Urothelium cell line (cell line): ENCODE measurements at regions not wholly inside any gene's neighbourhood (a gene's known extent, or its start where the extent isn't known, plus 50 kb on each side); places are given as distances from the start of the nearest gene placed in this dataset.

Experiments used
- DNase-seq: peaks from one replicate; pipeline ENCODE4 v3.0.0; 2011; ENCODE audit warnings: low spot score, mixed read lengths
- FAIRE-seq: peaks from 2 replicates; lab custom pipeline; 2011; peaks lifted over from hg19 to GRCh38; lab: Jason Lieb, UNC

- no peak for FAIRE-seq
- DNase-seq: no peak
Measured at GRCh38 chr5:77846422-77847128, 70.4 kb upstream of the TBCA start.

- FAIRE-seq: no peak
Measured at GRCh38 chr5:77845324-77845646, 69.1 kb upstream of the TBCA start.

GRCh38 chr5:77844623-77845323, 68.6 kb upstream of the TBCA start:
- FAIRE-seq (no peak), DNase-seq (no peak)

More at GRCh38 chr5:77845324-77845646, 69.1 kb upstream of the TBCA start:
- DNase-seq: no peak

GRCh38 chr5:77844373-77844622, 68.2 kb upstream of the TBCA start:
- no peak for FAIRE-seq
- DNase-seq: no peak

GRCh38 chr5:77843570-77844372, 67.6 kb upstream of the TBCA start:
- DNase-seq (no peak), FAIRE-seq (no peak)

- DNase-seq (no peak), FAIRE-seq (no peak)
Measured at GRCh38 chr5:77842243-77842642, 66.1 kb upstream of the TBCA start.

- DNase-seq (no peak), FAIRE-seq (no peak)
Measured at GRCh38 chr5:77841616-77842015, 65.5 kb upstream of the TBCA start.

- FAIRE-seq (no peak), DNase-seq (no peak)
Measured at GRCh38 chr5:77840930-77841329, 64.8 kb upstream of the TBCA start.

GRCh38 chr5:77839691-77840090, 63.6 kb upstream of the TBCA start:
- DNase-seq (no peak), FAIRE-seq (no peak)

GRCh38 chr5:77832938-77833337, 56.8 kb upstream of the TBCA start:
- FAIRE-seq (no peak), DNase-seq (no peak)

- FAIRE-seq (no peak), DNase-seq (no peak)
Measured at GRCh38 chr5:77832166-77832770, 56.1 kb upstream of the TBCA start.

GRCh38 chr5:77828445-77828844, 52.3 kb upstream of the TBCA start:
- FAIRE-seq: no peak
- DNase-seq: no peak
